Stomach (tissue), 4 donors: ENCODE measurements at regions not wholly inside any gene's neighbourhood (a gene's known extent, or its start where the extent isn't known, plus 50 kb on each side); places are given as distances from the start of the nearest gene placed in this dataset.

Experiments used
- EP300 ChIP-seq: sonication (generic); formaldehyde crosslinking; IDR thresholded peaks from one replicate; pipeline ENCODE4 v1.6.1; 2017; ENCODE audit warnings: antibody characterized with exemption
- POLR2A ChIP-seq, 4 donors: fragments of 450-650 bp; IDR thresholded peaks; one replicate each; pipeline ENCODE4 v1.6.1; 2016; ENCODE audit warnings: antibody characterized with exemption in 4 of 4, control low read depth in 2 of 4, mild to moderate bottlenecking in 1 of 4, moderate library complexity in 1 of 4
- POLR2AphosphoS5 ChIP-seq, 3 donors: sonication (generic); formaldehyde crosslinking; IDR thresholded peaks; one replicate each; pipeline ENCODE4 v1.6.1; 2016; ENCODE audit warnings: antibody characterized with exemption in 3 of 3
- TF ChIP-seq, protein P1 (sequence below), 7 experiments: fragments of 450-650 bp in 4 of 7; fragments of 200-600 bp in 3 of 7; sonication (generic) in 3 of 7; IDR thresholded peaks; one replicate each; pipeline ENCODE4 v1.5.1; 2016 to 2019; ENCODE audit warnings: antibody characterized with exemption in 7 of 7, control low read depth in 2 of 7, mild to moderate bottlenecking in 1 of 7

DNA sequence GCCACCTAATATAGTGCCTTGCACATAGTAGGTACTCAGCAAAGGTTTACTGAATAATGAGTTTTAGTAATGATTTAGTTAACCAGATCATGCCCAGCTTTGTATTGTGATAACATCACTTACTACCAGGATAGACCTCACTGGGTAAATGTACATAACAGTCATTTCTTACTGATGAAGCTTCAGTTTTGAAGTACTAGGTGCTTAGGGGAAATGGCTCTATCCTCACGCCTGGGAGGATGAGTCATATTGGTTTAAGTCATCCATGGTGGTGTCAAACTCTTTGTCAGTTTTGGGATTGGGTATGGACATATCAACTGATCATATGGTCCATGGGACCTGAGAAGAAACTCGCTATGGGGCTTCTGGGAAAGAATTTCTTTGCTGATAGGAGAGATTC is 90.6 kb upstream of the USP24 start:
- TF ChIP-seq, protein P1, sequence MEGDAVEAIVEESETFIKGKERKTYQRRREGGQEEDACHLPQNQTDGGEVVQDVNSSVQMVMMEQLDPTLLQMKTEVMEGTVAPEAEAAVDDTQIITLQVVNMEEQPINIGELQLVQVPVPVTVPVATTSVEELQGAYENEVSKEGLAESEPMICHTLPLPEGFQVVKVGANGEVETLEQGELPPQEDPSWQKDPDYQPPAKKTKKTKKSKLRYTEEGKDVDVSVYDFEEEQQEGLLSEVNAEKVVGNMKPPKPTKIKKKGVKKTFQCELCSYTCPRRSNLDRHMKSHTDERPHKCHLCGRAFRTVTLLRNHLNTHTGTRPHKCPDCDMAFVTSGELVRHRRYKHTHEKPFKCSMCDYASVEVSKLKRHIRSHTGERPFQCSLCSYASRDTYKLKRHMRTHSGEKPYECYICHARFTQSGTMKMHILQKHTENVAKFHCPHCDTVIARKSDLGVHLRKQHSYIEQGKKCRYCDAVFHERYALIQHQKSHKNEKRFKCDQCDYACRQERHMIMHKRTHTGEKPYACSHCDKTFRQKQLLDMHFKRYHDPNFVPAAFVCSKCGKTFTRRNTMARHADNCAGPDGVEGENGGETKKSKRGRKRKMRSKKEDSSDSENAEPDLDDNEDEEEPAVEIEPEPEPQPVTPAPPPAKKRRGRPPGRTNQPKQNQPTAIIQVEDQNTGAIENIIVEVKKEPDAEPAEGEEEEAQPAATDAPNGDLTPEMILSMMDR (IDR thresholded peaks at IDR 0.05) = no peak
- TF ChIP-seq POLR2A (IDR thresholded peaks at IDR 0.05) (no peak), EP300 (no peak), POLR2AphosphoS5 (IDR thresholded peaks at IDR 0.05) (no peak)
